Effector memory CD4-positive, alpha-beta T cell (primary cell): ENCODE measurements at regions not wholly inside any gene's neighbourhood (a gene's known extent, or its start where the extent isn't known, plus 50 kb on each side); places are given as distances from the start of the nearest gene placed in this dataset.

Experiments used
- DNase-seq, 3 donors: peaks; one replicate each; pipeline ENCODE4 v3.0.0-alpha.2; 2020
- H3K27ac ChIP-seq: 2 replicates; pipeline ENCODE4 v1.7.0; 2013; ENCODE audit warnings: mild to moderate bottlenecking, low read length, moderate library complexity; ENCODE audit not compliant: insufficient read depth, poor library complexity, severe bottlenecking
- H3K27me3 ChIP-seq: replicated peaks from 2 replicates; pipeline ENCODE4 v1.7.0; 2013; ENCODE audit warnings: mild to moderate bottlenecking, low read length; ENCODE audit not compliant: insufficient read depth, control insufficient read depth, poor library complexity, severe bottlenecking
- H3K36me3 ChIP-seq: 2 replicates; pipeline ENCODE4 v1.7.0; 2013; ENCODE audit warnings: mild to moderate bottlenecking, low read length, moderate library complexity; ENCODE audit not compliant: control insufficient read depth, insufficient read depth
- H3K4me1 ChIP-seq: 2 replicates; pipeline ENCODE4 v1.7.0; 2013; ENCODE audit warnings: low read length, mild to moderate bottlenecking; ENCODE audit not compliant: control insufficient read depth, insufficient read depth, poor library complexity, severe bottlenecking
- H3K4me3 ChIP-seq: 2 replicates; pipeline ENCODE4 v1.7.0; 2013; ENCODE audit warnings: low read length, low read depth, mild to moderate bottlenecking; ENCODE audit not compliant: insufficient read depth, poor library complexity, severe bottlenecking
- H3K9me3 ChIP-seq: 2 replicates; pipeline ENCODE4 v1.7.0; 2013; ENCODE audit warnings: mild to moderate bottlenecking, low read length, moderate library complexity; ENCODE audit not compliant: control insufficient read depth

- no peaks in the 10 kb centered on the region for H3K27me3 ChIP-seq
- H3K4me1 ChIP-seq: no peaks in the 10 kb centered on the region
- no peaks in the 10 kb centered on the region for H3K36me3 ChIP-seq
- H3K27ac ChIP-seq: no peak overlapping the region
- DNase-seq: no peak
- H3K9me3 ChIP-seq: no peaks in the 10 kb centered on the region
- H3K4me3 ChIP-seq: no peak overlapping the region
Measured at GRCh38 chr21:17455451-17455850, 57.4 kb upstream of the CXADR start.

- no peak overlapping the region for H3K4me3 ChIP-seq
- no peaks in the 10 kb centered on the region for H3K36me3 ChIP-seq
- no peaks in the 10 kb centered on the region for H3K9me3 ChIP-seq
- no peak overlapping the region for H3K27ac ChIP-seq
- no peaks in the 10 kb centered on the region for H3K27me3 ChIP-seq
- H3K4me1 ChIP-seq: no peaks in the 10 kb centered on the region
- no peak for DNase-seq
Measured at GRCh38 chr21:17458279-17458678, 54.6 kb upstream of the CXADR start.

- Histone ChIP-seq H3K27me3 (no peaks in the 10 kb centered on the region), H3K4me3 (no peak overlapping the region), H3K36me3 (no peaks in the 10 kb centered on the region), H3K4me1 (no peaks in the 10 kb centered on the region), H3K27ac (no peak overlapping the region), H3K9me3 (no peaks in the 10 kb centered on the region)
- DNase-seq: no peak
Measured at GRCh38 chr21:17460094-17460493, 52.7 kb upstream of the CXADR start.

GRCh38 chr21:17461014-17461413 lies 51.8 kb upstream of the CXADR start:
- H3K27me3 ChIP-seq: no peaks in the 10 kb centered on the region
- H3K36me3 ChIP-seq: no peaks in the 10 kb centered on the region
- no peaks in the 10 kb centered on the region for H3K4me1 ChIP-seq
- no peak overlapping the region for H3K4me3 ChIP-seq
- DNase-seq: no peak
- H3K9me3 ChIP-seq: no peaks in the 10 kb centered on the region
- no peak overlapping the region for H3K27ac ChIP-seq

- H3K27me3 ChIP-seq: no peaks in the 10 kb centered on the region
- H3K9me3 ChIP-seq: no peaks in the 10 kb centered on the region
- no peaks in the 10 kb centered on the region for H3K36me3 ChIP-seq
- DNase-seq: no peak
- H3K27ac ChIP-seq: no peak overlapping the region
- H3K4me1 ChIP-seq: no peaks in the 10 kb centered on the region
- no peak overlapping the region for H3K4me3 ChIP-seq
Measured at GRCh38 chr21:17461582-17461981, 51.3 kb upstream of the CXADR start.

- no peaks in the 10 kb centered on the region for H3K9me3 ChIP-seq
- H3K27ac ChIP-seq: no peak overlapping the region
- no peaks in the 10 kb centered on the region for H3K27me3 ChIP-seq
- DNase-seq: no peak
- no peaks in the 10 kb centered on the region for H3K36me3 ChIP-seq
- no peaks in the 10 kb centered on the region for H3K4me1 ChIP-seq
- H3K4me3 ChIP-seq: no peak overlapping the region
Measured at GRCh38 chr21:17462276-17462981, 50.4 kb upstream of the CXADR start.
